T-helper 1 cell treated with Interleukin-12 subunit alpha and Interleukin-12 subunit beta and Interleukin-4 antibody, amounts not matched to agents 30 ng/mL and 1 ng/mL, for 36 hours (primary cell): ENCODE measurements at regions not wholly inside any gene's neighbourhood (a gene's known extent, or its start where the extent isn't known, plus 50 kb on each side); places are given as distances from the start of the nearest gene placed in this dataset.
"Not testable (repeated sequence)": the region's sequence is repeated elsewhere in the genome, so short reads cannot be mapped to it uniquely, and the experiment has no call there.

Experiments used
- intact Hi-C: fragments of 100-400 bp; cut with micrococcal nuclease; formaldehyde crosslinking; loops from one replicate; pipeline ENCODE4 v1.15.1; 2024

GRCh38 chr5:101664071-101664791, 631.9 kb downstream of the SLCO4C1 start:
- intact Hi-C loops: no loop called here

GRCh38 chr5:101663543-101663942, 632.5 kb downstream of the SLCO4C1 start:
- intact Hi-C loops: no loop called here

- intact Hi-C loops: no loop called here
These were observed 633.8 kb downstream of the SLCO4C1 start for GRCh38 chr5:101662263-101662662.

GRCh38 chr5:101658433-101658832, 637.7 kb downstream of the SLCO4C1 start:
- intact Hi-C loops: no loop called here

- intact Hi-C loops: no loop called here
These were observed 642.1 kb downstream of the SLCO4C1 start for GRCh38 chr5:101653996-101654395.

- intact Hi-C loops: no loop called here
These were observed 648.2 kb downstream of the SLCO4C1 start for GRCh38 chr5:101647861-101648260.

GRCh38 chr5:101643794-101644193, 652.3 kb downstream of the SLCO4C1 start:
- intact Hi-C loops: no loop called here

GRCh38 chr5:101637599-101637998, 658.5 kb downstream of the SLCO4C1 start:
- intact Hi-C loops: no loop called here

GRCh38 chr5:101627770-101628169, 668.3 kb downstream of the SLCO4C1 start:
- intact Hi-C loops: not testable (repeated sequence)

- intact Hi-C loops: no loop called here
These were observed 669.5 kb downstream of the SLCO4C1 start for GRCh38 chr5:101626572-101626971.

- intact Hi-C loops: no loop called here
These were observed 685.0 kb downstream of the SLCO4C1 start for GRCh38 chr5:101611039-101611438.

- intact Hi-C loops: no loop called here
These were observed 687.8 kb downstream of the SLCO4C1 start for GRCh38 chr5:101608322-101608721.

- intact Hi-C loops: no loop called here
These were observed 690.4 kb downstream of the SLCO4C1 start for GRCh38 chr5:101605700-101606099.

- intact Hi-C loops: no loop called here
These were observed 695.5 kb downstream of the SLCO4C1 start for GRCh38 chr5:101600614-101601013.

- intact Hi-C loops: no loop called here
These were observed 687.3 kb upstream of the ST8SIA4 start for GRCh38 chr5:101590384-101590783.

- intact Hi-C loops: no loop called here
These were observed 682.3 kb upstream of the ST8SIA4 start for GRCh38 chr5:101585366-101585765.

GRCh38 chr5:101580591-101580990, 677.5 kb upstream of the ST8SIA4 start:
- intact Hi-C loops: no loop called here

GRCh38 chr5:101574017-101574416, 670.9 kb upstream of the ST8SIA4 start:
- intact Hi-C loops: no loop called here

GRCh38 chr5:101561018-101561417, 657.9 kb upstream of the ST8SIA4 start:
- intact Hi-C loops: no loop called here

GRCh38 chr5:101543780-101544179, 640.7 kb upstream of the ST8SIA4 start:
- intact Hi-C loops: no loop called here

GRCh38 chr5:101539315-101539714, 636.2 kb upstream of the ST8SIA4 start:
- intact Hi-C loops: no loop called here

- intact Hi-C loops: no loop called here
These were observed 632.5 kb upstream of the ST8SIA4 start for GRCh38 chr5:101535626-101536025.

GRCh38 chr5:101534491-101535110, 631.5 kb upstream of the ST8SIA4 start:
- intact Hi-C loops: no loop called here
